Iris pigment epithelial cell (primary cell): ENCODE measurements at regions not wholly inside any gene's neighbourhood (a gene's known extent, or its start where the extent isn't known, plus 50 kb on each side); places are given as distances from the start of the nearest gene placed in this dataset.

Experiments
- DNase-seq: peaks from one replicate; pipeline ENCODE4 v3.0.0-alpha.2; 2011; ENCODE audit warnings: low read depth

- no peak for DNase-seq
Observed at GRCh38 chr6:156046268-156046665, 590.6 kb upstream of the NOX3 start.

GRCh38 chr6:156045401-156046267, 590.0 kb upstream of the NOX3 start:
- DNase-seq: no peak

GRCh38 chr6:156033598-156033997, 578.0 kb upstream of the NOX3 start:
- DNase-seq: no peak

DNA sequence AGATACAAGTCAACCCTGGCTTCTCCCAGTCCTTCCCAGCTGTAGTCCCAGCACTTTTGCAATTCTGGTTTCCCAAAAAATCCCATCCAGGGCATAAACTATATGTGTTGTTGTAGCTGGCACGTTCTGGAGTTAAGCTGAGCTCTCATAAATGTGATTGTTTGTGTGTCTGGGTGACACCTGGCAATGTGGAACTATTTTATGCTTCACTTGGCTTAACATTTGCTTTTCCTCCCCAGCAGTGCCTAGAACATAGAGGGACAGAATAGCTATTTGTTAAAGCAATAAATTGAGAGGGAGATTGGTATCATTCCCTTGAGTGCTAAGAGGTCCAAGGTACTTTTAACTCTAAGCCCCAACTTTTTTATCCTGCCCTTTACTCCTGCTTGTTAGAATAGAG, 575.9 kb upstream of the NOX3 start:
- no peak for DNase-seq

- DNase-seq: no peak
Observed at GRCh38 chr6:156030053-156030452, 574.4 kb upstream of the NOX3 start.

DNA sequence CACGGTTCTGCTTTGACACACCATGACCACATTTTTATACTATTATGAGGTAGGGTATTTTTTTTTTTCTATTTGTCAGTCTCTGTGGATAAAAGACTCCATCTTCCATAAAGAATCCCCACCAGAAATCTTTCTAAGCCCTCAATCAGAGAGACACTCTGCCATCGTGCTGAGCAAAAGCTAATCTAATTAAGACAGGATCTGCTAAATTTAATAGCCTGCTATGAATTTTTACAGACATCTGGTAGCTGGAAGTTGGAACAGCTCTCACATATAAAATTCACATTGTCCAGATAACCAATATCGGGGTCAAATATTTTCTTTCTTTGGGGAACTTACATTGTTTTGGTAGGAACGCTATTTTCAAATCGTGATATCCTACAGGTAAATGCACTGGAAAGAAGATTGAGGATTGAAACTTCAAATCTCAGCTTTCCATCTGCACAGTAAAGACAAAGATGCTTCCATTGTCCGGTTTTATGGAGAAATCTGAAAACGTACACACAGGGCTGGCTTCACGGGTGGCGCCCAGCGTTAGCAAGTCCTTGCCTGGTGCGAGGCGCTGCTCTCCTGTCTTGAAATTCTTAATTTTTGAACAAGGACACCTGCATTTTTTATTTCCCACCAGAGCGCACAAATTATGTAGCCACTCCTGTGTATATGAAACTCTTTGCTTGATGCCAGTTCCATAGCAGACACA, 573.8 kb upstream of the NOX3 start:
- DNase-seq: no peak

GRCh38 chr6:156028335-156029131, 572.9 kb upstream of the NOX3 start:
- DNase-seq: no peak

DNA sequence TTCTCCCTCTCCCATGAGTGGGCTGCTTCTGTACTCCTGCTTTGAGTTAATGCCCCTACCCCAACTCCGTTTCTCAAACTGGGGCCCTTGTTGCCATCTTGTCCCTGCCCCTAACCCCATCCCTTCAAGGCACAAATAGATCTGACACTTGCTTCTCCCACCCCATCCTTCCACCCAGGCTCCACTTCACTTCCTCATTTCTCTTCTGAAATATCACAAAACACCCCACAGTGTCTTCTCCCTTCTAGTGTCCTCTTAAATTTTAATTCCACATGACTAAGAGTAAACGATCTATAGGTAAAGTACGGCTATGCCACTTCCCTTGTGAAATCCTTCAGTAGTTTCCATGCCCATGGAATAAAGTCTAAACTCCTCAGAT, 571.6 kb upstream of the NOX3 start:
- no peak for DNase-seq

- DNase-seq: no peak
Observed at GRCh38 chr6:156026486-156027247, 571.0 kb upstream of the NOX3 start.

- DNase-seq: no peak
Observed at GRCh38 chr6:156024339-156024738, 568.7 kb upstream of the NOX3 start.

- DNase-seq: peak; percentile 39
Observed at GRCh38 chr6:156021746-156022396, 566.2 kb upstream of the NOX3 start.

DNA sequence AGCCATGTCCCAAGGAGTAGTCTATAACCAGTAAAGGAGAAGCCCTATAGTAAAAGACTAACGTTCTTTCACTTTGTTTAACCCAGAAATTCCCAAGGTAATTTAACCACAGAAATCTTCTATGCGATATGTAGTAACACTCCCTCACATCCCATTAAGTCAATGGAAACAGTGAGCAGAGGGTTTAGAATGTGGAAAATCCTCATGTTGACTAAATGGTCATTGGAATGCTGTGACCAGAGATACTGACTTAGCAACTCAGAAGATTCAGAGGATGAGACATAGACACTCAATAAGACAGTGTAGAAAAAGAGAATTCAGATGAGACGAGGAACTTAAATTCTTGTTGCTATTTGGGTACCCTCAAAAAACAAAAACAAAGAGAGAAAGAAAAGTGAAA, 562.2 kb upstream of the NOX3 start:
- peak; percentile 25 for DNase-seq

DNA sequence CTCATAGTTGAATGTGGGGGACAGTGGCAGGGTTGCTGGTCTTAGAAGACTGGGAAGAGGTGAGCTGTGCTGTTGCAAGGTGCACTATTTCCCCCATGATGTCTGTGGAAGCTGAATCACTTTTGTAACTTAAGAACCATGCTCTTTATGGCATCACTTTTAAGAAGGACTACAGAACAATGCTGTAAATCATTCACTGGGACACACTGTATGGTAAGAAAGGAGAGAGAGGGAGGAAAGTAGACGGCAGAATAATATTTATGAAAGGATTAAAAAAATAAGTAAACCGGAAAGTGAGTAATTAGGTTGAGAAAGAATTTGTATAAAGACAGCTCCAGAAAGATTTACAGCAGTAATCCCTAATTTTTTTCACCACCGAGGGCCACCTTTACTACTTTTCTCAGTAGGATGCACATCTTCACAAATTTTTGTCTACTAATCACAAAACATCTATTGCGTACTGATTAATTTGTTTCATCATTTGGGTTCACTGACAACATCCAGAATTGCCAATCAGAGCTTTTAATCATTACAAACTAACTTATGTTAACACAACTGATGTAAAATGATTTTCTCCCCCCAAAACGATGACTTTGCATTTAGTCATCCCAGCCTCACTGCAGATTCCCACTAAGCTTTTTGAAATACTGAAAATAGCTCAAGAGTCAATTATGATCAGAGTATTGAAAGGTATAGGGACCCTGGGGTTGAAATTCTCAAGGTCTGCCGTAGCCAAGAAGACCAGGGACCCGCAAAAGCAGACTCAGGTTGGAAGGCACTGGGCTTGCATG, 560.7 kb upstream of the NOX3 start:
- DNase-seq: no peak

DNA sequence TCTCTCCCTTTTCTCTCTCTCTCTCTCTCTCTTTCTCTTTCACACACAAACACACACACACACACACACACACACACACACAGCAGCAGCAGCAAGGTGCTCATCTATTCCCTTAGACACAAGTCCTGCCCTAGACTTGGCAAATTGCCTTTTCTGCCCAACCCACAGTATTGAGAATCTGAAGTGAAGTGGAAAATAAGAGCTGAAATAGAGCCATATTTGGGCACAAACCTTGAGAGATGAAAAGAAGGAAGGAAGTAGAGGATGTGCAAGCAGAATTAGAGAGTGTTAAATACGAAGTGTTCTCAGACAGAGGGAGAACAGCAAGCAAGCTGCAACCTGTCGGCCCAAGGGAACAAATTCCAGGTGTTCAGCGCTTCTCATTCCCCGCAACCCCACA, 557.5 kb upstream of the NOX3 start:
- peak; percentile 30 for DNase-seq

DNA sequence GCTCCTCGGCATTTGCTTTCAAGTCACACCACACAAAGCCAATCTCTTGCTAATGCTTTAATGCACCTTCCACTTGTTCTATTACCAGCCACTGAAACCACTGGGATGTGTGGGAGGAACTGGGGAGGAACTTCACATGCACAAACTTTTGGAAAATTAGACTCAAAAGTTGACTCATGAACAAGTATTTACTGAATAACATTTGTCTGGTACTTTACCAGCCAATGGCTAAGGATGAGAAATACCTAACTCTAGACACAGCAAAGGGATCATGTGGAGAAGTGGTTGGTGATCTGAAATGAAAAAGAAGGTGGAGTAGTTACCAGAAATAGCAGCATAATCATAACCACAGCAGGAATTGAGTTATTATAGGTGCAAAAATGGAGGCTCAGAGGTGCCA, 554.0 kb upstream of the NOX3 start:
- DNase-seq: peak; percentile 18

- DNase-seq: no peak
Observed at GRCh38 chr6:156004796-156005195, 549.2 kb upstream of the NOX3 start.

- no peak for DNase-seq
Observed at GRCh38 chr6:155996151-155996550, 540.5 kb upstream of the NOX3 start.

GRCh38 chr6:155995281-155995680, 539.6 kb upstream of the NOX3 start:
- no peak for DNase-seq

GRCh38 chr6:155994086-155994485, 538.4 kb upstream of the NOX3 start:
- DNase-seq: no peak

- DNase-seq: no peak
Observed at GRCh38 chr6:155993240-155993639, 537.6 kb upstream of the NOX3 start.
